ENCODE measurements at regions not wholly inside any gene's neighbourhood (a gene's known extent, or its start where the extent isn't known, plus 50 kb on each side); places are given as distances from the start of the nearest gene placed in this dataset.
A peak's percentile ranks its signal among the peaks of the same experiment; 100 is the strongest.

DNA sequence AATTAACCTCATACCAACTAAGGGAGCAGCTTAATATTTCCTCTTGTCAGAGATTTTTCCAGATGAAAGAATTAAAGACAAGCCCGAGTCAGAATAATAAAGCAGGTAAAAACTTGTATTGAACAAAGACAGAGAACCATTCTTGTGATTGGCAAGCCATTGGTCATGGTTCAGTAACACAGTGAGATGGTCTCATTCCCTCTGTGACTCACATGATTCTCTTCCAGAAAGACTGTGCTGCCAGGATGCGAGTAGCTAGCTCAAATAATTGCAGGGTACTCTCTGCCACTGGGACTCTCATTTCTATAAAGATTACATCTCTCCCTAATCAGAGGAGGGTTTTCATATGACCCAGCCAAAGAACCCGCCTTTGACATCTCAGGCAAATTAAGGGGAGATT, 179.4 kb downstream of the PHLDA1 start (continued):
- TF ChIP-seq ARNTL (CRISPR knock-in tag; IDR thresholded peaks at IDR 0.05; ENCODE audit: borderline replicate concordance, low read depth) = no peak
- no peak for TF ChIP-seq POU6F1 (CRISPR knock-in tag; IDR thresholded peaks at IDR 0.05; ENCODE audit: borderline replicate concordance, low read depth)
- TF ChIP-seq ZC3H10 (CRISPR knock-in tag; IDR thresholded peaks at IDR 0.05) = no peak
- TF ChIP-seq, protein P1, sequence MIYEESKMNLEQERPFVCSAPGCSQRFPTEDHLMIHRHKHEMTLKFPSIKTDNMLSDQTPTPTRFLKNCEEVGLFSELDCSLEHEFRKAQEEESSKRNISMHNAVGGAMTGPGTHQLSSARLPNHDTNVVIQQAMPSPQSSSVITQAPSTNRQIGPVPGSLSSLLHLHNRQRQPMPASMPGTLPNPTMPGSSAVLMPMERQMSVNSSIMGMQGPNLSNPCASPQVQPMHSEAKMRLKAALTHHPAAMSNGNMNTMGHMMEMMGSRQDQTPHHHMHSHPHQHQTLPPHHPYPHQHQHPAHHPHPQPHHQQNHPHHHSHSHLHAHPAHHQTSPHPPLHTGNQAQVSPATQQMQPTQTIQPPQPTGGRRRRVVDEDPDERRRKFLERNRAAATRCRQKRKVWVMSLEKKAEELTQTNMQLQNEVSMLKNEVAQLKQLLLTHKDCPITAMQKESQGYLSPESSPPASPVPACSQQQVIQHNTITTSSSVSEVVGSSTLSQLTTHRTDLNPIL (CRISPR knock-in tag; IDR thresholded peaks at IDR 0.05; ENCODE audit: low read depth) = no peak
- TF ChIP-seq, protein P2, sequence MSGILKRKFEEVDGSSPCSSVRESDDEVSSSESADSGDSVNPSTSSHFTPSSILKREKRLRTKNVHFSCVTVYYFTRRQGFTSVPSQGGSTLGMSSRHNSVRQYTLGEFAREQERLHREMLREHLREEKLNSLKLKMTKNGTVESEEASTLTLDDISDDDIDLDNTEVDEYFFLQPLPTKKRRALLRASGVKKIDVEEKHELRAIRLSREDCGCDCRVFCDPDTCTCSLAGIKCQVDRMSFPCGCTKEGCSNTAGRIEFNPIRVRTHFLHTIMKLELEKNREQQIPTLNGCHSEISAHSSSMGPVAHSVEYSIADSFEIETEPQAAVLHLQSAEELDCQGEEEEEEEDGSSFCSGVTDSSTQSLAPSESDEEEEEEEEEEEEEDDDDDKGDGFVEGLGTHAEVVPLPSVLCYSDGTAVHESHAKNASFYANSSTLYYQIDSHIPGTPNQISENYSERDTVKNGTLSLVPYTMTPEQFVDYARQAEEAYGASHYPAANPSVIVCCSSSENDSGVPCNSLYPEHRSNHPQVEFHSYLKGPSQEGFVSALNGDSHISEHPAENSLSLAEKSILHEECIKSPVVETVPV (CRISPR knock-in tag; IDR thresholded peaks at IDR 0.05) = no peak
- no peak for TF ChIP-seq ZFP30 (CRISPR knock-in tag; IDR thresholded peaks at IDR 0.05)

GRCh38 chr12:75850721-75851462, 180.7 kb downstream of the PHLDA1 start:
- ATAC-seq = peak; percentile 79
- no peak for TF ChIP-seq ZNF565 (CRISPR knock-in tag; conservative IDR thresholded peaks at IDR 0.05; ENCODE audit: low read depth)
- TF ChIP-seq, protein P2 (CRISPR knock-in tag; IDR thresholded peaks at IDR 0.05) = no peak
- TF ChIP-seq, protein P1 (CRISPR knock-in tag; IDR thresholded peaks at IDR 0.05; ENCODE audit: low read depth) = no peak
- TF ChIP-seq ZC3H10 (CRISPR knock-in tag; IDR thresholded peaks at IDR 0.05) = no peak
- no peak for TF ChIP-seq OSR1 (CRISPR knock-in tag; IDR thresholded peaks at IDR 0.05)
- TF ChIP-seq BACH2 (CRISPR knock-in tag; IDR thresholded peaks at IDR 0.05; ENCODE audit: borderline replicate concordance) = no peak
- no peak for TF ChIP-seq TSHZ2 (CRISPR knock-in tag; IDR thresholded peaks at IDR 0.05)
- no peak for TF ChIP-seq ZFP3 (CRISPR knock-in tag; IDR thresholded peaks at IDR 0.05)
- no peak for TF ChIP-seq GLIS3 (CRISPR knock-in tag; IDR thresholded peaks at IDR 0.05)
- TF ChIP-seq ISL1 (CRISPR knock-in tag; IDR thresholded peaks at IDR 0.05) = no peak
- TF ChIP-seq ZNF8 (CRISPR knock-in tag; IDR thresholded peaks at IDR 0.05) = no peak
- TF ChIP-seq POU6F1 (CRISPR knock-in tag; IDR thresholded peaks at IDR 0.05; ENCODE audit: borderline replicate concordance, low read depth) = no peak
- TF ChIP-seq, protein P3, sequence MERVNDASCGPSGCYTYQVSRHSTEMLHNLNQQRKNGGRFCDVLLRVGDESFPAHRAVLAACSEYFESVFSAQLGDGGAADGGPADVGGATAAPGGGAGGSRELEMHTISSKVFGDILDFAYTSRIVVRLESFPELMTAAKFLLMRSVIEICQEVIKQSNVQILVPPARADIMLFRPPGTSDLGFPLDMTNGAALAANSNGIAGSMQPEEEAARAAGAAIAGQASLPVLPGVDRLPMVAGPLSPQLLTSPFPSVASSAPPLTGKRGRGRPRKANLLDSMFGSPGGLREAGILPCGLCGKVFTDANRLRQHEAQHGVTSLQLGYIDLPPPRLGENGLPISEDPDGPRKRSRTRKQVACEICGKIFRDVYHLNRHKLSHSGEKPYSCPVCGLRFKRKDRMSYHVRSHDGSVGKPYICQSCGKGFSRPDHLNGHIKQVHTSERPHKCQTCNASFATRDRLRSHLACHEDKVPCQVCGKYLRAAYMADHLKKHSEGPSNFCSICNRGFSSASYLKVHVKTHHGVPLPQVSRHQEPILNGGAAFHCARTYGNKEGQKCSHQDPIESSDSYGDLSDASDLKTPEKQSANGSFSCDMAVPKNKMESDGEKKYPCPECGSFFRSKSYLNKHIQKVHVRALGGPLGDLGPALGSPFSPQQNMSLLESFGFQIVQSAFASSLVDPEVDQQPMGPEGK (CRISPR knock-in tag; IDR thresholded peaks at IDR 0.05; ENCODE audit: borderline replicate concordance) = no peak

Data from SK-N-SH treated with all-trans-retinoic acid at 6 μM for 48 hours (cell line).